RWPE2 (cell line): ENCODE measurements at regions not wholly inside any gene's neighbourhood (a gene's known extent, or its start where the extent isn't known, plus 50 kb on each side); places are given as distances from the start of the nearest gene placed in this dataset.

Experiments
- ATAC-seq: fragments of 200-7000 bp; cut with Tn5 transposase; 3 replicates; pipeline ENCODE4 v1.9.1; 2021; ENCODE audit warnings: low read depth
- DNase-seq: peaks from one replicate; pipeline ENCODE4 v3.0.0-alpha.2; 2020; ENCODE audit warnings: low spot score
- H3K27ac ChIP-seq: fragments of 450-650 bp; 2 replicates; pipeline ENCODE4 v1.5.1; 2017; ENCODE audit warnings: mild to moderate bottlenecking; ENCODE audit not compliant: poor library complexity, severe bottlenecking
- H3K27me3 ChIP-seq: fragments of 250-450 bp; sonication (Bioruptor Pico); 2 replicates; pipeline ENCODE4 v1.5.1; 2021; ENCODE audit warnings: mild to moderate bottlenecking, moderate library complexity; ENCODE audit not compliant: insufficient read depth, poor library complexity, severe bottlenecking
- H3K36me3 ChIP-seq: fragments of 250-450 bp; sonication (Bioruptor Pico); 2 replicates; pipeline ENCODE4 v1.5.1; 2020; ENCODE audit warnings: low read depth, mild to moderate bottlenecking, moderate library complexity
- H3K4me1 ChIP-seq: fragments of 250-450 bp; sonication (Bioruptor Pico); 2 replicates; pipeline ENCODE4 v1.5.1; 2021; ENCODE audit warnings: mild to moderate bottlenecking, moderate library complexity; ENCODE audit not compliant: insufficient read depth, poor library complexity, severe bottlenecking
- H3K4me3 ChIP-seq: fragments of 250-450 bp; sonication (Bioruptor Pico); 2 replicates; pipeline ENCODE4 v1.5.1; 2021; ENCODE audit warnings: mild to moderate bottlenecking, moderate library complexity; ENCODE audit not compliant: severe bottlenecking
- H3K9me3 ChIP-seq: fragments of 250-450 bp; sonication (Bioruptor Pico); 2 replicates; pipeline ENCODE4 v1.5.1; 2021; ENCODE audit warnings: mild to moderate bottlenecking, moderate library complexity; ENCODE audit not compliant: severe bottlenecking
- CTCF ChIP-seq: fragments of 450-650 bp; IDR thresholded peaks from one replicate; pipeline ENCODE4 v1.5.1; 2017; ENCODE audit warnings: mild to moderate bottlenecking, moderate library complexity; ENCODE audit not compliant: poor library complexity, severe bottlenecking

- no peak for ATAC-seq
Measured at GRCh38 chr10:124173298-124173900, 80.0 kb upstream of the CHST15 start.

DNA sequence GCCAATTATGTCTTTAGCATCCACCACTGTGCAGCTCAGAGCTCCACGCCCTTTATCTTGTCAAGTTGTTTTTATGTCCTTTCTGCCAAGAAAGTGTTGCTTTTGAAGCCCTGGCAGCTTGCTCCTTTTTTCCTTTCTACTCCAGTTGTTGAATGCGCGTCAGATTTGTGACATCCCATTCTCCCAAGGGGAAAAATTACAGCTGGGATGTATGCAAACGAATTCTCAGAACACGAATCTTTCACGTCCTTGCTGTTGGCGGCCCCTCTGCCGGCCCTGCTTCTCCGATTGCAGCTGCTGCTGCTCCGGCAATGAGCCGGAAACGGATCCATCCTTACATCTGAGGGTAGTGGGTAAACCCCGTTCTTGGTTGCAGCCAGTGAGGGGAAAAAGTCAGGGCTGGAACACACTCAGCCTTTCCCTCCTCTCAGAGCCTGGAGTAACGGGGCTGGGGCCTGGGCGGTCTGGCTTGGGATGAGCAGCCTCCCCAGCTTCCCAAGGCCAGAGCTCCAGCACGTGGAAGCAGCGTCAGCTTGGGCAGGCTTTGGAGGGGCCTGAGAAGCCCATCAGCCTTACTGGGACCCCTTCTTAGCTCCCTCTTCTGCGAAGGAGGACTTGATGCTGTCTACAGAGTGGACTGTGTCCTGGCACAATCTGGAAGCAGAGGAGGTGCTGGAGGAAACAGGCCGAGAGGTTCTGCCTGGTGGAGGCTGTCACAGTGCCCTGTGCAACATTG lies 79.0 kb upstream of the CHST15 start:
- ATAC-seq (no peak; the same call in 2 of the 3 replicates), DNase-seq (no peak)
- Histone ChIP-seq H3K27ac (no peak overlapping the region), H3K4me1 (no peaks in the 10 kb centered on the region), H3K27me3 (no peaks in the 10 kb centered on the region), H3K4me3 (no peak overlapping the region), H3K9me3 (no peaks in the 10 kb centered on the region), H3K36me3 (no peaks in the 10 kb centered on the region)
- TF ChIP-seq CTCF = no peak

More at GRCh38 chr10:124173298-124173900, 80.0 kb upstream of the CHST15 start:
- H3K4me3 ChIP-seq = no peak overlapping the region
- no peaks in the 10 kb centered on the region for H3K4me1 ChIP-seq
- no peak overlapping the region for H3K27ac ChIP-seq
- no peak for DNase-seq
- no peak for TF ChIP-seq CTCF
- H3K27me3 ChIP-seq = no peaks in the 10 kb centered on the region
- H3K9me3 ChIP-seq = no peaks in the 10 kb centered on the region
- H3K36me3 ChIP-seq = no peaks in the 10 kb centered on the region

GRCh38 chr10:124171561-124171960 lies 78.2 kb upstream of the CHST15 start:
- H3K36me3 ChIP-seq = no peaks in the 10 kb centered on the region
- ATAC-seq (no peak), DNase-seq (no peak)
- H3K4me1 ChIP-seq = no peaks in the 10 kb centered on the region
- H3K27ac ChIP-seq = no peak overlapping the region
- H3K4me3 ChIP-seq = no peak overlapping the region
- H3K9me3 ChIP-seq = no peaks in the 10 kb centered on the region
- no peaks in the 10 kb centered on the region for H3K27me3 ChIP-seq
- no peak for TF ChIP-seq CTCF

GRCh38 chr10:124170631-124171030 lies 77.2 kb upstream of the CHST15 start:
- DNase-seq = no peak
- Histone ChIP-seq H3K27me3 (no peaks in the 10 kb centered on the region), H3K36me3 (no peaks in the 10 kb centered on the region), H3K4me1 (no peaks in the 10 kb centered on the region), H3K9me3 (no peaks in the 10 kb centered on the region), H3K4me3 (no peak overlapping the region), H3K27ac (no peak overlapping the region)
- TF ChIP-seq CTCF = no peak
- no peak for ATAC-seq
